ENCODE measurements at regions not wholly inside any gene's neighbourhood (a gene's known extent, or its start where the extent isn't known, plus 50 kb on each side); places are given as distances from the start of the nearest gene placed in this dataset.

DNA sequence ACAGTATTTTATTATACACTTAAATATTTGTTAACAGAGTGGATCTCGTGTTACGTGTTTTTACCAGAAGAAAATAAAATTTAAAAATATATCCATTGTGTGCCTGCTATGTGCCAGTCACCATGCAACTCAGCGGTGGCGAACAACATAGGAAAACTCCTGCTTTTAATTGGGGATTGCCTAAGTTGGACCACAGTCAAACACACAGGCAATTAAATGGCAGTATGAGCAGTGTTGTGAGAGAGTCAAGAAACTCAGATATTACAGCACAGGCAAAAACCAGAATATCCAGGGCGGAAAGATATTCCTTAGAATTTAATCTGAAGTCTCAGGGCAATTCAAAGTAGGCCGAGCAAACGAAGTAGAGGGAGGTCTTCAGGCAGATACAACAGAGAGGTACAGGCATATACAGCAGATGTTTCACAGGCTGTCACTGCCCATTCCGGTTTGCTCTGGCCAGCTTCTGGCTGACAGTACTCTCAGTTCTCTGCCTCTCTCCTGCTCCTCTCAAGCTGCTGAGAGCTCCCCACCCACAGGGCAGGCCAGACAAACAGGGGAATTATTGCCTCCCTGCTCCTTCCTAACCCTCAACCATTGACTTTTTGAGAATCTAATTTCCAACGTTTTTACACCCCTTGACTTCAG, 540.2 kb upstream of the TMEM132C start:
- Histone ChIP-seq H3K36me3 (ENCODE audit: control insufficient read depth, insufficient read depth, low read length) (no peaks in the 10 kb centered on the region), H3K27me3 (ENCODE audit: control insufficient read depth, insufficient read depth, low read length) (no peaks in the 10 kb centered on the region), H3K4me3 (ENCODE audit: low read depth, low read length) (no peak overlapping the region)
- TF ChIP-seq, protein P1, sequence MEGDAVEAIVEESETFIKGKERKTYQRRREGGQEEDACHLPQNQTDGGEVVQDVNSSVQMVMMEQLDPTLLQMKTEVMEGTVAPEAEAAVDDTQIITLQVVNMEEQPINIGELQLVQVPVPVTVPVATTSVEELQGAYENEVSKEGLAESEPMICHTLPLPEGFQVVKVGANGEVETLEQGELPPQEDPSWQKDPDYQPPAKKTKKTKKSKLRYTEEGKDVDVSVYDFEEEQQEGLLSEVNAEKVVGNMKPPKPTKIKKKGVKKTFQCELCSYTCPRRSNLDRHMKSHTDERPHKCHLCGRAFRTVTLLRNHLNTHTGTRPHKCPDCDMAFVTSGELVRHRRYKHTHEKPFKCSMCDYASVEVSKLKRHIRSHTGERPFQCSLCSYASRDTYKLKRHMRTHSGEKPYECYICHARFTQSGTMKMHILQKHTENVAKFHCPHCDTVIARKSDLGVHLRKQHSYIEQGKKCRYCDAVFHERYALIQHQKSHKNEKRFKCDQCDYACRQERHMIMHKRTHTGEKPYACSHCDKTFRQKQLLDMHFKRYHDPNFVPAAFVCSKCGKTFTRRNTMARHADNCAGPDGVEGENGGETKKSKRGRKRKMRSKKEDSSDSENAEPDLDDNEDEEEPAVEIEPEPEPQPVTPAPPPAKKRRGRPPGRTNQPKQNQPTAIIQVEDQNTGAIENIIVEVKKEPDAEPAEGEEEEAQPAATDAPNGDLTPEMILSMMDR (IDR thresholded peaks at IDR 0.05; ENCODE audit: insufficient read depth, low read depth, low read length): no peak
- no peak for DNase-seq (ENCODE audit: low read depth)
- POLR2A ChIA-PET: no interaction called here
- CTCF ChIA-PET: interaction anchor here (0.6 kb wide), 1 partner anchor 367 kb away, joined by 3 read pairs; no protein-coding TSS in a partner anchor

DNA sequence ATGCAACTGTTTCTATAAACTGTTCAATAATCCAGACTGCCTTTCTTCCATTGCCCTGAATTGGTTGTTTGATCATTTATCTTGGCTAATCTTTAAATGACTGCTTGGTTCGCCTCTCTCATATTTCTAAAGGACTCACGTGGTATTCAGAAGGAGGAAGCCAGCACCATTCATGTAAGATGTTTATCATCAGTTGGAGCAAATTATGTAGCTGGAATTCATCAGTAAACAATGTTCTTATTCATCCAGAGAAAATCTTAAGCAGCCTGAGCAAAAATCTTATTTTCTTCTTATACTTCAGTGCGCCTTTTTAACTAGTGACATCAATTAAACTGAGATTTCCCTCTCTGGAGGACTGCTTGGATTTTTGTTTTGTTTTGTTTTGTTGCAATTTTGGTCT, 538.7 kb upstream of the TMEM132C start:
- ChIA-PET CTCF (no interaction called here), POLR2A (no interaction called here)
- Histone ChIP-seq H3K27me3 (ENCODE audit: control insufficient read depth, insufficient read depth, low read length) (no peaks in the 10 kb centered on the region), H3K36me3 (ENCODE audit: control insufficient read depth, insufficient read depth, low read length) (no peaks in the 10 kb centered on the region), H3K4me3 (ENCODE audit: low read depth, low read length) (no peak overlapping the region)
- TF ChIP-seq, protein P1 (IDR thresholded peaks at IDR 0.05; ENCODE audit: insufficient read depth, low read depth, low read length): no peak
- peak; percentile 25 for DNase-seq (ENCODE audit: low read depth)

DNA sequence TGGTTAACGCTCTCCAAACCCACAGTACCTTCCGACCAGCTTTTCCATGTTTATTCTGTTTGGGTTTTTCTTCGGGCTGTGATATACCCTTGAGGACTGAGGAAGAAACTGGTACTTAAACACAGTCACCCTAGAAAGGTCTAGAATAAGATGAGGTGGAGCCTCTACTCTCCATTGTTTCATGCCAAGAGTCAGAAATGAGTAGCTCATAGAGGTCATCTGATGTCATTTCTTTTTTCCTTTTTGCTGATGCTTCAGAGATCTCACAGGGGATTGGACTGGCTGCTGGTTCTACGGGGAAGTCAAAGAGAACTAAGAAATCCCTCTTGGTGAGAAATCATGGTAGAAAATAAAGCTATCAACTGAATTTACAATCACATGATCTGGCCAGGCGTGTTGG, 538.2 kb upstream of the TMEM132C start:
- Histone ChIP-seq H3K4me3 (ENCODE audit: low read depth, low read length) (no peak overlapping the region), H3K27me3 (ENCODE audit: control insufficient read depth, insufficient read depth, low read length) (no peaks in the 10 kb centered on the region), H3K36me3 (ENCODE audit: control insufficient read depth, insufficient read depth, low read length) (no peaks in the 10 kb centered on the region)
- DNase-seq (ENCODE audit: low read depth): no peak
- TF ChIP-seq, protein P1 (IDR thresholded peaks at IDR 0.05; ENCODE audit: insufficient read depth, low read depth, low read length): no peak
- ChIA-PET CTCF (no interaction called here), POLR2A (no interaction called here)

- H3K36me3 ChIP-seq (ENCODE audit: control insufficient read depth, insufficient read depth, low read length): no peaks in the 10 kb centered on the region
- peak; percentile 12 for DNase-seq (ENCODE audit: low read depth)
- TF ChIP-seq, protein P1 (IDR thresholded peaks at IDR 0.05; ENCODE audit: insufficient read depth, low read depth, low read length): no peak
- no peak overlapping the region for H3K4me3 ChIP-seq (ENCODE audit: low read depth, low read length)
- POLR2A ChIA-PET: no interaction called here
- H3K27me3 ChIP-seq (ENCODE audit: control insufficient read depth, insufficient read depth, low read length): no peaks in the 10 kb centered on the region
- CTCF ChIA-PET: no interaction called here
Observed at GRCh38 chr12:127729381-127729780, 537.6 kb upstream of the TMEM132C start.

DNA sequence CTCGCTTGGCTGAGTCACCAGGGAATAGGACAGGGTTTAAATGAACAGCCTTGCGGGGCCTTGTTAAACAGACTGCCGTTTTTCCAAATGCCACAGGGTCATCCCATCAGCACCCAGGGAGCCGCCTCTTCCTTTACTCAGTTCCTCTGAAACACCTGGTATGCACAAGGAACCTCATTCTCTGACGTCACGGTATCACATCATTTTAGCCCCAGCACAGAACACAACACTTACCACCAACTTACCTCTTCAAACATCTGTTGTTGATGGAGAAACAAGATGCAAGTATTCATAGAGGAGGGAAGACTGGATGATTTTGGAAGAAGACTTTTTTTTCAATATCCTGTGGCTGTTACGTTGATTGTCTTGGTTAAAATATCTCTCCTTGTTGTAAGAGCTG, 535.3 kb upstream of the TMEM132C start:
- ChIA-PET POLR2A (no interaction called here), CTCF (no interaction called here)
- no peak for DNase-seq (ENCODE audit: low read depth)
- Histone ChIP-seq H3K36me3 (ENCODE audit: control insufficient read depth, insufficient read depth, low read length) (no peaks in the 10 kb centered on the region), H3K27me3 (ENCODE audit: control insufficient read depth, insufficient read depth, low read length) (no peaks in the 10 kb centered on the region), H3K4me3 (ENCODE audit: low read depth, low read length) (no peak overlapping the region)
- TF ChIP-seq, protein P1 (IDR thresholded peaks at IDR 0.05; ENCODE audit: insufficient read depth, low read depth, low read length): no peak
